ENCODE measurements at regions not wholly inside any gene's neighbourhood (a gene's known extent, or its start where the extent isn't known, plus 50 kb on each side); places are given as distances from the start of the nearest gene placed in this dataset.

DNA sequence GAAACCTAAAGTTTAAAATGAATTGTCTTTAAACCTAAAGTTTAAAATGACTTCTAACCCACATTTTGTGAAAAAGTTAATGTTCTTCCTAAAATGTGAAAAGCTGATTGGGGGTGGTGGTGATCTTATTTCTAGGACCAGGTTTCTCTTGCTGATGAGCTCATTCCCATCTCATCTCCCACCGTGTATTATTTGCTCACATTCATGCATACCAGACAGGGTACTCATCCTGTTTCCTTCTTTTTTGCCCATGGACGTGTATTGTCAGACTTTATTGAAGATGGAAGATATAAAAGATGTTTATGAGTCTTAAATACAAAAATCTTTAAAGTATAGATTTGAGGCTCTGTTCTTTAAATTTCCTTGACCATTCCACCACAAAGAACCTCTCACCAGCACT, 70.1 kb upstream of the MPHOSPH6 start:
- ATAC-seq, result no peak
- no peak for TF ChIP-seq ZNF565 (CRISPR knock-in tag; conservative IDR thresholded peaks at IDR 0.05; ENCODE audit: low read depth)
- TF ChIP-seq ZFP3 (CRISPR knock-in tag; IDR thresholded peaks at IDR 0.05), result no peak
- TF ChIP-seq, protein P1, sequence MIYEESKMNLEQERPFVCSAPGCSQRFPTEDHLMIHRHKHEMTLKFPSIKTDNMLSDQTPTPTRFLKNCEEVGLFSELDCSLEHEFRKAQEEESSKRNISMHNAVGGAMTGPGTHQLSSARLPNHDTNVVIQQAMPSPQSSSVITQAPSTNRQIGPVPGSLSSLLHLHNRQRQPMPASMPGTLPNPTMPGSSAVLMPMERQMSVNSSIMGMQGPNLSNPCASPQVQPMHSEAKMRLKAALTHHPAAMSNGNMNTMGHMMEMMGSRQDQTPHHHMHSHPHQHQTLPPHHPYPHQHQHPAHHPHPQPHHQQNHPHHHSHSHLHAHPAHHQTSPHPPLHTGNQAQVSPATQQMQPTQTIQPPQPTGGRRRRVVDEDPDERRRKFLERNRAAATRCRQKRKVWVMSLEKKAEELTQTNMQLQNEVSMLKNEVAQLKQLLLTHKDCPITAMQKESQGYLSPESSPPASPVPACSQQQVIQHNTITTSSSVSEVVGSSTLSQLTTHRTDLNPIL (CRISPR knock-in tag; IDR thresholded peaks at IDR 0.05; ENCODE audit: low read depth), result no peak
- TF ChIP-seq, protein P2, sequence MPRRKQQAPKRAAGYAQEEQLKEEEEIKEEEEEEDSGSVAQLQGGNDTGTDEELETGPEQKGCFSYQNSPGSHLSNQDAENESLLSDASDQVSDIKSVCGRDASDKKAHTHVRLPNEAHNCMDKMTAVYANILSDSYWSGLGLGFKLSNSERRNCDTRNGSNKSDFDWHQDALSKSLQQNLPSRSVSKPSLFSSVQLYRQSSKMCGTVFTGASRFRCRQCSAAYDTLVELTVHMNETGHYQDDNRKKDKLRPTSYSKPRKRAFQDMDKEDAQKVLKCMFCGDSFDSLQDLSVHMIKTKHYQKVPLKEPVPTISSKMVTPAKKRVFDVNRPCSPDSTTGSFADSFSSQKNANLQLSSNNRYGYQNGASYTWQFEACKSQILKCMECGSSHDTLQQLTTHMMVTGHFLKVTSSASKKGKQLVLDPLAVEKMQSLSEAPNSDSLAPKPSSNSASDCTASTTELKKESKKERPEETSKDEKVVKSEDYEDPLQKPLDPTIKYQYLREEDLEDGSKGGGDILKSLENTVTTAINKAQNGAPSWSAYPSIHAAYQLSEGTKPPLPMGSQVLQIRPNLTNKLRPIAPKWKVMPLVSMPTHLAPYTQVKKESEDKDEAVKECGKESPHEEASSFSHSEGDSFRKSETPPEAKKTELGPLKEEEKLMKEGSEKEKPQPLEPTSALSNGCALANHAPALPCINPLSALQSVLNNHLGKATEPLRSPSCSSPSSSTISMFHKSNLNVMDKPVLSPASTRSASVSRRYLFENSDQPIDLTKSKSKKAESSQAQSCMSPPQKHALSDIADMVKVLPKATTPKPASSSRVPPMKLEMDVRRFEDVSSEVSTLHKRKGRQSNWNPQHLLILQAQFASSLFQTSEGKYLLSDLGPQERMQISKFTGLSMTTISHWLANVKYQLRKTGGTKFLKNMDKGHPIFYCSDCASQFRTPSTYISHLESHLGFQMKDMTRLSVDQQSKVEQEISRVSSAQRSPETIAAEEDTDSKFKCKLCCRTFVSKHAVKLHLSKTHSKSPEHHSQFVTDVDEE (CRISPR knock-in tag; IDR thresholded peaks at IDR 0.05), result no peak
- TF ChIP-seq ZFP30 (CRISPR knock-in tag; IDR thresholded peaks at IDR 0.05), result no peak
- TF ChIP-seq ZNF8 (CRISPR knock-in tag; IDR thresholded peaks at IDR 0.05), result no peak
- no peak for TF ChIP-seq ARNTL (CRISPR knock-in tag; IDR thresholded peaks at IDR 0.05; ENCODE audit: borderline replicate concordance, low read depth)
- no peak for TF ChIP-seq ISL1 (CRISPR knock-in tag; IDR thresholded peaks at IDR 0.05)
- TF ChIP-seq ZC3H10 (CRISPR knock-in tag; IDR thresholded peaks at IDR 0.05), result no peak
- no peak for TF ChIP-seq GLIS3 (CRISPR knock-in tag; IDR thresholded peaks at IDR 0.05)
- no peak for TF ChIP-seq BACH2 (CRISPR knock-in tag; IDR thresholded peaks at IDR 0.05; ENCODE audit: borderline replicate concordance)

DNA sequence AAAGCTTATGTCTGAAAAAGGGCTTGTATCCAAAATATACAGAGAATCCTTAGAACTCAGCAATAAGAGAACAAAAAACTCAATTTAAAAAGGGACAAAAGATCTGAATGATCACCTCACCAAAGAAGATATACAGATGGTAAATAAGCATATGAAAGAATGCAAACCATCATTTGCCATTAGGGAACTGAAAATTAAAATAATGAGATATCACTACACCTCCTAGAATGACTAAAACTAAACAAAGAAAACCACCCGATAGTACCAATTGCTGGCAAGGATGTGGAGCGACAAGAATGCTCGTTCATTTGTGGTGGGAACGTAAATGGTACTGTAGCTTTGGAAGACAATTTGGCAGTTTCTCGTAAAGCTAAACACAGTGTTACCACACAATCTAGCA, 66.9 kb upstream of the MPHOSPH6 start:
- TF ChIP-seq OSR1 (CRISPR knock-in tag; IDR thresholded peaks at IDR 0.05), result no peak
- no peak for TF ChIP-seq SNAI2 (CRISPR knock-in tag; IDR thresholded peaks at IDR 0.05)
- no peak for TF ChIP-seq ZFP30 (CRISPR knock-in tag; IDR thresholded peaks at IDR 0.05)
- no peak for TF ChIP-seq ESRRG (CRISPR knock-in tag; IDR thresholded peaks at IDR 0.05)
- no peak for TF ChIP-seq ZNF8 (CRISPR knock-in tag; IDR thresholded peaks at IDR 0.05)
- TF ChIP-seq, protein P2 (CRISPR knock-in tag; IDR thresholded peaks at IDR 0.05), result no peak
- TF ChIP-seq TCF4 (CRISPR knock-in tag; IDR thresholded peaks at IDR 0.05; ENCODE audit: borderline replicate concordance), result no peak
- no peak for TF ChIP-seq ZFP3 (CRISPR knock-in tag; IDR thresholded peaks at IDR 0.05)
- no peak for ATAC-seq

DNA sequence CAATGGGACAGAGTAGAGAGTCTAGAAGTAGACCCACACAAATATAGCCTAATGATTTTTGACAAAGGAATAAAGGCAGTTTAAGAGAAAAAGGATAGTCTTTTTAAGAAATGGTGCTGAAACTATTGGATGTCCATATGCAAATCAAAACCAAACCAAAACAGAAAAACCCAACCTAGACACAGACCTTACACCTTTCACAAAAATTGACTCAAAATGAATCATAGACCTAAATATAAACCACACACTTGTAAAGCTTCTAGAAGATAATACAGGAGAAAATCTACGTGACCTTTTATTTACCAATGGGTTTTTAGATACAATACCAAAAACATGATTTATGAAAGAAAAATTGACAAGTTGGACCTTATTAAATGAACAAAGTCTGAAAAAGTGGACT, 66.4 kb upstream of the MPHOSPH6 start:
- no peak for TF ChIP-seq ZFP30 (CRISPR knock-in tag; IDR thresholded peaks at IDR 0.05)
- TF ChIP-seq BACH2 (CRISPR knock-in tag; IDR thresholded peaks at IDR 0.05; ENCODE audit: borderline replicate concordance), result no peak
- TF ChIP-seq GLIS3 (CRISPR knock-in tag; IDR thresholded peaks at IDR 0.05), result no peak
- TF ChIP-seq, protein P3, sequence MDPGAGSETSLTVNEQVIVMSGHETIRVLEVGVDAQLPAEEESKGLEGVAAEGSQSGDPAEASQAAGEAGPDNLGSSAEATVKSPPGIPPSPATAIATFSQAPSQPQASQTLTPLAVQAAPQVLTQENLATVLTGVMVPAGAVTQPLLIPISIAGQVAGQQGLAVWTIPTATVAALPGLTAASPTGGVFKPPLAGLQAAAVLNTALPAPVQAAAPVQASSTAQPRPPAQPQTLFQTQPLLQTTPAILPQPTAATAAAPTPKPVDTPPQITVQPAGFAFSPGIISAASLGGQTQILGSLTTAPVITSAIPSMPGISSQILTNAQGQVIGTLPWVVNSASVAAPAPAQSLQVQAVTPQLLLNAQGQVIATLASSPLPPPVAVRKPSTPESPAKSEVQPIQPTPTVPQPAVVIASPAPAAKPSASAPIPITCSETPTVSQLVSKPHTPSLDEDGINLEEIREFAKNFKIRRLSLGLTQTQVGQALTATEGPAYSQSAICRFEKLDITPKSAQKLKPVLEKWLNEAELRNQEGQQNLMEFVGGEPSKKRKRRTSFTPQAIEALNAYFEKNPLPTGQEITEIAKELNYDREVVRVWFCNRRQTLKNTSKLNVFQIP (CRISPR knock-in tag; IDR thresholded peaks at IDR 0.05; ENCODE audit: borderline replicate concordance, low read depth), result no peak
- TF ChIP-seq TOX (CRISPR knock-in tag; IDR thresholded peaks at IDR 0.05; ENCODE audit: borderline replicate concordance), result no peak
- TF ChIP-seq TCF4 (CRISPR knock-in tag; IDR thresholded peaks at IDR 0.05; ENCODE audit: borderline replicate concordance), result no peak
- TF ChIP-seq PPARA (CRISPR knock-in tag; IDR thresholded peaks at IDR 0.05; ENCODE audit: borderline replicate concordance), result no peak
- no peak for TF ChIP-seq ESRRG (CRISPR knock-in tag; IDR thresholded peaks at IDR 0.05)
- TF ChIP-seq, protein P2 (CRISPR knock-in tag; IDR thresholded peaks at IDR 0.05), result no peak
- no peak for ATAC-seq

All from SK-N-SH treated with all-trans-retinoic acid at 6 μM for 48 hours (cell line).